Endothelial cell of umbilical vein (primary cell): ENCODE measurements at regions not wholly inside any gene's neighbourhood (a gene's known extent, or its start where the extent isn't known, plus 50 kb on each side); places are given as distances from the start of the nearest gene placed in this dataset.

ENCODE experiments used
- BruUV-seq: library from RNA; stranded (reverse); fragments of 400-500 nt; replicated peaks from 2 replicates; lab custom pipeline; 2021; lab: Mats Ljungman, UMichigan
- CTCF ChIA-PET: fragments of 300-600, 350-600 bp; sonication (Branson Sonifier 250); formaldehyde crosslinking; loops from one replicate; lab custom pipeline; 2021; ENCODE audit warnings: antibody characterized with exemption, inconsistent platforms; lab: Charles Lee
- POLR2A ChIA-PET: fragments of 300-600, 350-600 bp; sonication (Branson Sonifier 250); formaldehyde crosslinking; loops from one replicate; lab custom pipeline; 2021; ENCODE audit warnings: antibody characterized with exemption, inconsistent platforms; lab: Charles Lee
- DNase-seq: peaks from one replicate; pipeline ENCODE4 v3.0.0-alpha.2; 2011; ENCODE audit warnings: low read depth, low spot score
- FAIRE-seq: peaks from 2 replicates; lab custom pipeline; 2011; peaks lifted over from hg19 to GRCh38; lab: Jason Lieb, UNC
- H2AFZ ChIP-seq: 2 replicates; pipeline ENCODE4 v1.6.0; 2012; ENCODE audit warnings: low read depth, low read length, control low read depth, inconsistent platforms
- H3K27ac ChIP-seq: 2 replicates; pipeline ENCODE4 v1.5.1; 2011; ENCODE audit warnings: low read depth, mild to moderate bottlenecking, control low read depth, low read length, moderate library complexity; ENCODE audit not compliant: insufficient read depth
- H3K27me3 ChIP-seq, 2 experiments: 2 replicates each; pipeline versions ENCODE4 v1.6.0 to v1.6.1; 2011; ENCODE audit warnings: low read length in 2 of 2, mixed read lengths in 1 of 2; ENCODE audit not compliant: control insufficient read depth in 2 of 2, insufficient read depth in 2 of 2
- H3K36me3 ChIP-seq, 2 experiments: 2 replicates in 1 of 2; 3 replicates in 1 of 2; pipeline ENCODE4 v1.5.1; 2011; ENCODE audit warnings: low read length in 2 of 2, mild to moderate bottlenecking in 1 of 2, moderate library complexity in 1 of 2; ENCODE audit not compliant: control insufficient read depth in 2 of 2, insufficient read depth in 2 of 2; ENCODE audit errors: extremely low read depth in 1 of 2
- H3K4me1 ChIP-seq: 3 replicates; pipeline ENCODE4 v1.5.1; 2011; ENCODE audit warnings: mild to moderate bottlenecking, low read length; ENCODE audit not compliant: control insufficient read depth, insufficient read depth; ENCODE audit errors: extremely low read depth
- H3K4me2 ChIP-seq: 2 replicates; pipeline ENCODE4 v1.6.1; 2011; ENCODE audit warnings: low read length, control low read depth, mixed read lengths; ENCODE audit not compliant: insufficient read depth
- H3K4me3 ChIP-seq, 3 experiments: fragments of 200-600 bp in 1 of 3; sonication (generic), shearing (Covaris generic) in 1 of 3; replicated peaks in 1 of 3; 2 replicates each; pipeline ENCODE4 v1.5.1; 2011 to 2016; ENCODE audit warnings: control low read depth in 3 of 3, low read length in 3 of 3, mild to moderate bottlenecking in 2 of 3, inconsistent platforms in 1 of 3, low read depth in 1 of 3, moderate library complexity in 1 of 3; ENCODE audit not compliant: insufficient read depth in 1 of 3
- H3K79me2 ChIP-seq: 2 replicates; pipeline ENCODE4 v1.6.0; 2012; ENCODE audit warnings: low read length, inconsistent platforms; ENCODE audit not compliant: control insufficient read depth, insufficient read depth
- H3K9ac ChIP-seq: replicated peaks from 2 replicates; pipeline ENCODE3; 2011; ENCODE audit warnings: low read length, control low read depth; ENCODE audit not compliant: insufficient read depth; ENCODE audit errors: extremely low read depth
- H3K9me1 ChIP-seq: replicated peaks from 3 replicates; pipeline ENCODE4 v1.6.0; 2011; ENCODE audit warnings: mild to moderate bottlenecking, low read length; ENCODE audit not compliant: control insufficient read depth, insufficient read depth; ENCODE audit errors: extremely low read depth
- H3K9me3 ChIP-seq: replicated peaks from 2 replicates; pipeline ENCODE4 v1.5.1; 2012; ENCODE audit warnings: low read length, inconsistent platforms; ENCODE audit not compliant: control insufficient read depth, insufficient read depth
- H4K20me1 ChIP-seq: replicated peaks from 2 replicates; pipeline ENCODE3; 2011; ENCODE audit warnings: mild to moderate bottlenecking, low read length; ENCODE audit not compliant: control insufficient read depth, insufficient read depth; ENCODE audit errors: extremely low read depth
- CTCF ChIP-seq, 2 donors: IDR thresholded peaks; 1 replicate in 1 of 2; 2 replicates in 1 of 2; pipeline ENCODE4 v1.5.1; 2011; ENCODE audit warnings: low read length in 2 of 2, mild to moderate bottlenecking in 2 of 2, moderate library complexity in 2 of 2, control low read depth in 1 of 2, inconsistent platforms in 1 of 2, low read depth in 1 of 2; ENCODE audit not compliant: insufficient read depth in 1 of 2; ENCODE audit errors: extremely low read depth in 1 of 2
- EZH2 ChIP-seq: IDR thresholded peaks from 2 replicates; pipeline ENCODE4 v1.6.1; 2012; ENCODE audit warnings: borderline replicate concordance, low read depth, mild to moderate bottlenecking, moderate library complexity, low read length, inconsistent platforms; ENCODE audit not compliant: severe bottlenecking
- FOS ChIP-seq: IDR thresholded peaks from 2 replicates; pipeline ENCODE4 v1.6.1; 2011; ENCODE audit warnings: mild to moderate bottlenecking, low read length, moderate library complexity, borderline replicate concordance; ENCODE audit not compliant: insufficient read depth
- GATA2 ChIP-seq: IDR thresholded peaks from 2 replicates; pipeline ENCODE4 v1.7.0; 2011; ENCODE audit warnings: low read depth, mild to moderate bottlenecking, moderate library complexity, mixed read lengths, low read length; ENCODE audit not compliant: insufficient read length, insufficient read depth
- JUN ChIP-seq: IDR thresholded peaks from 2 replicates; pipeline ENCODE4 v1.6.1; 2011; ENCODE audit warnings: borderline replicate concordance, low read depth; ENCODE audit not compliant: insufficient read length, insufficient read depth
- MAX ChIP-seq: IDR thresholded peaks from 2 replicates; pipeline ENCODE4 v1.6.1; 2011; ENCODE audit not compliant: insufficient read depth, insufficient read length
- MYC ChIP-seq: IDR thresholded peaks from one replicate; pipeline ENCODE4 v1.6.1; 2011; ENCODE audit warnings: mild to moderate bottlenecking, low read depth, low read length
- POLR2A ChIP-seq: IDR thresholded peaks from 2 replicates; pipeline ENCODE4 v1.6.1; 2012; ENCODE audit warnings: low read depth, mild to moderate bottlenecking, control low read depth, low read length
- POLR2AphosphoS5 ChIP-seq: IDR thresholded peaks from 2 replicates; pipeline ENCODE4 v1.6.1; 2012; ENCODE audit warnings: low read depth, mild to moderate bottlenecking, control low read depth, low read length, moderate library complexity; ENCODE audit not compliant: insufficient read depth
- dilution Hi-C: fragments of 300-500 bp; cut with MboI; formaldehyde crosslinking; loops from one replicate; pipeline ENCODE4 v1.15.0; 2019; ENCODE audit warnings: low sequenced_read_pairs; ENCODE audit not compliant: extremely low pct_ligation_motif_present
- intact Hi-C: fragments of 100-400 bp; cut with micrococcal nuclease; formaldehyde crosslinking; loops from one replicate; pipeline ENCODE4 v1.10.0; 2022

- H3K4me2 ChIP-seq: no peak overlapping the region
- no peaks in the 10 kb centered on the region for H3K79me2 ChIP-seq
- FAIRE-seq (no peak), DNase-seq (no peak)
- peaks cover 10% of the 10 kb centered on the region for H3K9me3 ChIP-seq
- dilution Hi-C loops (no loop called here), intact Hi-C loops (no loop called here)
- POLR2A ChIA-PET: no interaction called here
- no peak overlapping the region for H3K4me3 ChIP-seq
- no peaks in the 10 kb centered on the region for H3K4me1 ChIP-seq
- no peak overlapping the region for H2AFZ ChIP-seq
- CTCF ChIA-PET: no interaction called here
- no peaks in the 10 kb centered on the region for H3K9me1 ChIP-seq
- no peaks in the 10 kb centered on the region for H3K36me3 ChIP-seq
- H3K27me3 ChIP-seq: no peaks in the 10 kb centered on the region
- no peak overlapping the region for H3K9ac ChIP-seq
- H3K27ac ChIP-seq: no peak overlapping the region
- no TSS peak for BruUV-seq
- H4K20me1 ChIP-seq: no peaks in the 10 kb centered on the region
- no peak for TF ChIP-seq MYC
These were observed 1485.4 kb downstream of the TBC1D22A start for GRCh38 chr22:48247829-48248228.

- Histone ChIP-seq H4K20me1 (no peaks in the 10 kb centered on the region), H3K9me1 (no peaks in the 10 kb centered on the region), H3K4me2 (no peak overlapping the region), H3K9ac (no peak overlapping the region), H3K79me2 (no peaks in the 10 kb centered on the region), H3K4me3 (no peak overlapping the region), H3K36me3 (no peaks in the 10 kb centered on the region), H3K27ac (no peak overlapping the region), H3K4me1 (no peaks in the 10 kb centered on the region), H3K27me3 (no peaks in the 10 kb centered on the region), H3K9me3 (peaks cover 8% of the 10 kb centered on the region), H2AFZ (no peak overlapping the region)
- no peak for TF ChIP-seq MAX
- no peak for TF ChIP-seq MYC
- TF ChIP-seq EZH2: no peak
- no peak for TF ChIP-seq JUN
- TF ChIP-seq POLR2A: no peak
- TF ChIP-seq POLR2AphosphoS5: no peak
- no peak for TF ChIP-seq CTCF (IDR thresholded peaks at IDR 0.05; ENCODE audit: extremely low read depth in 1 of 2, insufficient read depth in 1 of 2, low read depth in 1 of 2, low read length in 2 of 2)
- TF ChIP-seq FOS: no peak
- TF ChIP-seq GATA2: no peak
- DNase-seq: no peak
- FAIRE-seq: no peak
- CTCF ChIA-PET: no interaction called here
- intact Hi-C loops: no loop called here
- POLR2A ChIA-PET: no interaction called here
- BruUV-seq: no TSS peak
- dilution Hi-C loops: no loop called here
These were observed 1482.7 kb downstream of the TBC1D22A start for GRCh38 chr22:48245196-48245485.
